ENCODE measurements at regions not wholly inside any gene's neighbourhood (a gene's known extent, or its start where the extent isn't known, plus 50 kb on each side); places are given as distances from the start of the nearest gene placed in this dataset.

- TF ChIP-seq, protein P1, sequence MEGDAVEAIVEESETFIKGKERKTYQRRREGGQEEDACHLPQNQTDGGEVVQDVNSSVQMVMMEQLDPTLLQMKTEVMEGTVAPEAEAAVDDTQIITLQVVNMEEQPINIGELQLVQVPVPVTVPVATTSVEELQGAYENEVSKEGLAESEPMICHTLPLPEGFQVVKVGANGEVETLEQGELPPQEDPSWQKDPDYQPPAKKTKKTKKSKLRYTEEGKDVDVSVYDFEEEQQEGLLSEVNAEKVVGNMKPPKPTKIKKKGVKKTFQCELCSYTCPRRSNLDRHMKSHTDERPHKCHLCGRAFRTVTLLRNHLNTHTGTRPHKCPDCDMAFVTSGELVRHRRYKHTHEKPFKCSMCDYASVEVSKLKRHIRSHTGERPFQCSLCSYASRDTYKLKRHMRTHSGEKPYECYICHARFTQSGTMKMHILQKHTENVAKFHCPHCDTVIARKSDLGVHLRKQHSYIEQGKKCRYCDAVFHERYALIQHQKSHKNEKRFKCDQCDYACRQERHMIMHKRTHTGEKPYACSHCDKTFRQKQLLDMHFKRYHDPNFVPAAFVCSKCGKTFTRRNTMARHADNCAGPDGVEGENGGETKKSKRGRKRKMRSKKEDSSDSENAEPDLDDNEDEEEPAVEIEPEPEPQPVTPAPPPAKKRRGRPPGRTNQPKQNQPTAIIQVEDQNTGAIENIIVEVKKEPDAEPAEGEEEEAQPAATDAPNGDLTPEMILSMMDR (IDR thresholded peaks at IDR 0.05): no peak
- TF ChIP-seq EZH2 (IDR thresholded peaks at IDR 0.05) (no peak), EZH2phosphoT487 (IDR thresholded peaks at IDR 0.05) (no peak)
Observed at GRCh38 chr6:22752522-22752921, 183.2 kb downstream of the HDGFL1 start.

Data from neural progenitor cell (in vitro differentiated cells).